B cell (primary cell): ENCODE measurements at regions not wholly inside any gene's neighbourhood (a gene's known extent, or its start where the extent isn't known, plus 50 kb on each side); places are given as distances from the start of the nearest gene placed in this dataset.

Experiments
- EZH2 ChIP-seq: IDR thresholded peaks from 2 replicates; pipeline ENCODE4 v1.6.1; 2012; ENCODE audit warnings: borderline replicate concordance, low read depth, mild to moderate bottlenecking, moderate library complexity, low read length; ENCODE audit not compliant: insufficient read depth, poor library complexity, severe bottlenecking
- TF ChIP-seq, protein P1 (sequence below): fragments of 200-600 bp; IDR thresholded peaks from one replicate; pipeline ENCODE4 v1.8.0; 2022; ENCODE audit warnings: antibody characterized with exemption, mild to moderate bottlenecking

DNA sequence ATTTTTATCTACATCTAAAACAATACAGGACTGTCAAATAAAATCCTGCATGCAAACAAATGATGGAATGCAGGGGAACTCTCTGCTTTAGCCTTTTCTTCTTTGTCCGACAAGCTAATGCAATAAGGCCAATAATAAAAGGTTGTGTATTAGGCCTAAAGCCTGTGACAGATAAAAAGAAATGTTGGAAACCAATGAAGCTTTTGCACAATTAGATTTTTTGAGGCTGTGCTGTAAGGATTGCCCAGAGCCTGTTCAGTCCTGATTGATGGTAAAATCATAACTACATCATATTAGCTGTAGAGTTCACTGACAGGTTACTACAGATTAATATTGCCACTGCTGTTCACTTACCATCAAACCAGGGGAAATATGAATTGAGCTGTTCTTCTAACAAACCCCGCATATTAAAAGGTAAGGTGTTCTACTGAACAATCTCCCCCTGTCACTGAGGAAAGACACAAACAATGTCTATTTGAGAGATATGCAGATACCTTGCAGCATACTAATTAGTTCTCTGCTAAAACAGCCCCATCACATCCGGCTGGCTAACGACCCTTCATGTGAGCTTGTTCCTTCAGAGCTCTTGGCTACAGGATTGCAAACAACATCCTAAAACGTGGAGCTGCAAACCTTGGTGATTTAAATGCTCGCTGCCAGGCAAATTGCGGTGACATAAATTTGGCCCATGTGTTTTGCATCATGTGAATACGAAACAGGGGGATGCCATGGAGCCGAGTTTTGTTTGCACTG is 305.4 kb downstream of the MTX2 start:
- TF ChIP-seq, protein P1, sequence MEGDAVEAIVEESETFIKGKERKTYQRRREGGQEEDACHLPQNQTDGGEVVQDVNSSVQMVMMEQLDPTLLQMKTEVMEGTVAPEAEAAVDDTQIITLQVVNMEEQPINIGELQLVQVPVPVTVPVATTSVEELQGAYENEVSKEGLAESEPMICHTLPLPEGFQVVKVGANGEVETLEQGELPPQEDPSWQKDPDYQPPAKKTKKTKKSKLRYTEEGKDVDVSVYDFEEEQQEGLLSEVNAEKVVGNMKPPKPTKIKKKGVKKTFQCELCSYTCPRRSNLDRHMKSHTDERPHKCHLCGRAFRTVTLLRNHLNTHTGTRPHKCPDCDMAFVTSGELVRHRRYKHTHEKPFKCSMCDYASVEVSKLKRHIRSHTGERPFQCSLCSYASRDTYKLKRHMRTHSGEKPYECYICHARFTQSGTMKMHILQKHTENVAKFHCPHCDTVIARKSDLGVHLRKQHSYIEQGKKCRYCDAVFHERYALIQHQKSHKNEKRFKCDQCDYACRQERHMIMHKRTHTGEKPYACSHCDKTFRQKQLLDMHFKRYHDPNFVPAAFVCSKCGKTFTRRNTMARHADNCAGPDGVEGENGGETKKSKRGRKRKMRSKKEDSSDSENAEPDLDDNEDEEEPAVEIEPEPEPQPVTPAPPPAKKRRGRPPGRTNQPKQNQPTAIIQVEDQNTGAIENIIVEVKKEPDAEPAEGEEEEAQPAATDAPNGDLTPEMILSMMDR, result no peak
- no peak for TF ChIP-seq EZH2
